Activated CD4-positive, alpha-beta T cell treated with anti-CD3 and anti-CD28 coated beads, Interleukin-2, amount 50 U/mL, for 24 hours (primary cell): ENCODE measurements at regions not wholly inside any gene's neighbourhood (a gene's known extent, or its start where the extent isn't known, plus 50 kb on each side); places are given as distances from the start of the nearest gene placed in this dataset.
"Not testable (repeated sequence)": the region's sequence is repeated elsewhere in the genome, so short reads cannot be mapped to it uniquely, and the experiment has no call there.

Experiments used
- DNase-seq, 2 donors: peaks; one replicate each; pipeline ENCODE4 v3.0.0-alpha.2; 2020; ENCODE audit warnings: low read depth in 1 of 2, low spot score in 1 of 2

DNA sequence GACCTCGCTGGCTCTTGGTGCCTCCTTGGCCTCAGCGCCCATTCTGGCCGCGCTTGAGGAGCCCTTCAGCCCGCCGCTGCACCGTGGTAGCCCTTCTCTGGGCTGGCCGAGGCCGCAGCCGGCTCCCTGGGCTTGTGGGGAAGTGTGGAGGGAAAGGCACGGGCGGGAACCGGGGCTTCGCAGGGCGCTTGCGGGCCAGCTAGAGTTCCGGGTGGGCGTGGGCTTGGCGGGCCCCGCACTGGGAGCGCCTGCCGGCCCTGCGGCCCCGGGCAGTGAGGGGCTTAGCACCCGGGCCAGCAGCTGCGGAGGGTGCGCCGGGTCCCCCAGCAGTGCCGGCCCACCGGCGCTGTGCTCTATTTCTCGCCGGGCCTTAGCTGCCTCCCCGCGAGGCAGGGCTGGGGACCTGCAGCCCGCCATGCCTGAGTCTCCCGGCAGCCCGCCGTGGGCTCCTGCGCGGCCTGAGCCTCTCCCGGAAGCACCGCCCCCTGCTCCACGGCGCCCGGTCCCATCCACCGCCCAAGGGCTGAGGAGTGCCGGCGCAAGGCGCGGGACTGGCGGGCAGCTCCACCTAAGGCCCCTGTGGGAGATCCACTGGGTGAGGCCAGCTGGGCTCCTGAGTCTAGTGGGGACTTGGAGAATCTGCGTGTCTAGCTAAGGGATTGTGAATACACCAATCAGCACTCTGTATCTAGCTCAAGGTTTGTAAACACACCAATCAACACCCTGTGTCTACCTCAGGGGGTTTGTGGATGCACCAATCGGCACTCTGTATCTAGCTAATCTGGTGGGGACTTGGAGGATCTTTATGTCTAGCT, 141.1 kb downstream of the SLCO4C1 start:
- not testable (repeated sequence) for DNase-seq

DNA sequence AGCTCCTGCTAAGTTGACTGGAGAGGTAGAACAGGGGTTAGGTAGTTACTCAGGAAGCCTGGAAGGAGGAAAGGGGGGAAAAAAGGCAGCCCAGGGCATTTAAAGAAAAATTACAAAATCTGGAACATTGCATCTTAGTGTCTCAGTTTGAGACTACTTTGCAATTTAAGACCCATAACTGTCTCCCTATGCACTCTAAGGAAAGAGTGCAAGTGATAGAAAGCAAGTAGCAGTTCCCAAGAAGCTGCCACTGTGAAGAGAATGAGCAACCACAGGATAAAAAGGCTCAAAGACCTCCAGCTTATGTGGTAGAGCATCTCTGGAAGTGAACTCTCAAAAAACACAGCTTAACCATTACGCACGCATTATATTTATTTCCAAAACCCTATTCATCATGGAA, 141.8 kb downstream of the SLCO4C1 start:
- no peak for DNase-seq

DNA sequence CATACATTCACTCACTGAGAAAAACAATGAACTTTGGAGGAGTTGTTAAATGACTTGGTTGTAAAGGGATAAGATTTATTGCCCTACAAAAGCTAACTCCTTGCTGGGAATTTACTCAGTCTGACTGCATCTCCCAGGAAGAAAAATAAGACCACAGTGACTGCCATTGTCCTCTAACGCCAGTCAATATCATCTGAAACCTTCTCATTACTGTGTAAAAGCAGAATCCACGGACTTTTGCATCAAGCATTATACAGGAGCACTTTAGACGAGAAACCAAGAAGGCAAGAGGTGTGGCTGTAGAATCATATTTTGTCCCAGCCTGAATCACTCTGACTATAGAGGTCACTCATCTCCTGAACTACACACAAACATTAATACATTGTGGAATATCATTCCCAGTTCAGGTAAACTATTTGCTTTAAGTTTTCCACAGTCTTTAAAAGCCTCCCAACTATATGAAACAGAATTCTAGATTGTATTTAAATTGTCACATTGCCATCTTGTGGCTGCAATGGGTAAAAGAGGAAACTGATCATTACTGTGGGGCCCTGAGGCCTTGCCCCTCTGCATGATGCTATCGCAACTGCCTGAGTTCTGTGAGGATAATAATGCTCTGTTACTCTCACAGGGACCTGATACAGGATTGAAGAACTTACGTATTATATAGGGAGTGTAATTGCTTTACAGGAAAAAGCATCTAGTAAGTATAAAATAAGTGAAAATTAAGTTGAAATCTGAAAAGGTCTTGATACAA, 142.9 kb downstream of the SLCO4C1 start:
- DNase-seq, result no peak

DNA sequence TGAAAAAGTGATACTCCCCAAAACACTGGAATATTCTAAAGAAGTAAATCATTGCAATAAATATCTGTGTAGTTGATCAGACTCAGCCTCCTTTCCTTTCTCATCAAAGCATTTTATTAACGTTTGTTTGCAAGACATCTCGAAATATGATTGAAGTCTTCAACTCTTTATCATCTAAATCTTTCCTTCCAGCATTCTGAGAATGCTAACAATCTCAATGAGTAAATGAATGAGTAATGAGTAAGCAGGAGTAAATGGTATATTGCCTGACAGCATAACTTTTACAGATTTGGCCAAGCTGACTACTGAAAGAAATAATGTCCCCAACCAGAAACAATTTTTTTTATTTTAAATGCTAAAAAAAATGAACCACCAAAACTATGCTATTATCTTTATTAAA, 157.1 kb downstream of the SLCO4C1 start:
- DNase-seq, result no peak

DNA sequence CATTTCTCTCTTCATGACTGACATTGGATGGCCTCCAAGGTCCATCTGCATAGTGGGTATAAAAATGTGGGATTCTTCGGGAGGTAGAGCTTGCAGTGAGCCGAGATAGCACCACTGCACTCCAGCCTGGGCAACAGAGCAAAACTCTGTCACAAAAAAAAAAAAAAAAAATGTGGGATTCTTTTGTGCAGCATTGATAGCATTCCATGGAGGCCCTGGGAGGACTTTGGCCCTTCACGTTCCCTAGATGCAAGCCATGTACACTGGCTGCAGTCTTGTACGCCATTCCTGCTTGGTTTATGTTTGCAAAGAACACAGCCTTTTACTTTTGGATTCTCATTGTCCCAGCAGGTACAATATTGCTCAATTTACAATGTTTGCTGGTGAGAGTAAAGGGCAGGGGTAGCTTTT, 157.8 kb downstream of the SLCO4C1 start:
- DNase-seq, result no peak

DNA sequence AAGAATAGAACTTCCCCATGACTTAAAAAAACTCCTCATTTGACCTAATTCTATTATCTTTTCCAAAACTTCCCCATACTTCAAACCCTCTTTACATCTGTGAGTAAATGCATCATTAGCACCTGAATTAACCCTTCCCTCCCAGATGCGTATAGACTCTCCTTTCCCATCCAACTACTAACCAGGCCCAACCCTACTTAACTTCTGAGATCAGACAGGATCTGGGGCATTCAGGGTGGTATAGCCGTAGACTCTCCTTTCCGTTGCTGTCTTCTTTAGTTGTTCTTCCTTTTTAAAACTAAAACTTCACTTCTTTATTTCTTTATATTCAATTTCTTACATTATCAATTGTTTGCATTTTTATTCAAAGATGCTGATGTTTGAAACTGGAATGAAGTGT, 165.2 kb downstream of the SLCO4C1 start:
- DNase-seq, result no peak

DNA sequence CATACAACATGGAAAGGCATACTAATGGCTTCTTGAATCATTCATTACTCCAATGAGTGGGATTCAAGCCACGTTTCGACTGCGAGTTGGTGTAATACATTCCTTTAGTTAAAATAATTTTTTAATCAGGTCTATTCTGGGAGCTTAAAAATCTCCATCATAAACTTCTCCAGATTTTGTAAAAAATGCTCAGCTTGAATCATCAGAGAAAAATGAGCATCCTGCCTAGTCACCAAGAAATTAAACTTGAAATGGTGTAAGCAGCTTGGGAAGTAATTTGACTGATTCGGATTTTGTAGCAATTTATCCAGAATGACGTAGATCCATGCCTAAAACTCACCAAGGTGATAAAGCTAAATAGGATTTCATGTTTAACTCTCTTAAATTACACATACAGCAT, 165.7 kb downstream of the SLCO4C1 start:
- DNase-seq, result no peak

DNA sequence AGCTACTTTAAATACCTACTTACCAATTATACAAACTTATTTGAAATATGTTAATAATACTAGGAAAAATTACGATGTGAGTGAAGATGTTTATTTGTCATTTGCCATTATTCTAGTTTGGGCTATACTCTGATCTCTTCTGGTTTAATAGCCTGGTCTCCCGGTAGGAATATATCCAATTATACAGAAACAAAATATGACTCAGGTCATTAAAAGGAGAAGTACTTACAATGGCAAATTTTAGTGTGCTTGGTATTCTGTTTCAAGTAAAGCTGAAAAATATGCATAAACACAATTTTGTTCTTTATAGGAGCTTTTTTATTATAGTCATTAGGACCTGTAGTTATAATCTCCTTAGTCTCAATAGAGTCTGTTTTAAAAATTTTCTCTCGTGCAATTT, 176.8 kb downstream of the SLCO4C1 start:
- DNase-seq, result no peak

DNA sequence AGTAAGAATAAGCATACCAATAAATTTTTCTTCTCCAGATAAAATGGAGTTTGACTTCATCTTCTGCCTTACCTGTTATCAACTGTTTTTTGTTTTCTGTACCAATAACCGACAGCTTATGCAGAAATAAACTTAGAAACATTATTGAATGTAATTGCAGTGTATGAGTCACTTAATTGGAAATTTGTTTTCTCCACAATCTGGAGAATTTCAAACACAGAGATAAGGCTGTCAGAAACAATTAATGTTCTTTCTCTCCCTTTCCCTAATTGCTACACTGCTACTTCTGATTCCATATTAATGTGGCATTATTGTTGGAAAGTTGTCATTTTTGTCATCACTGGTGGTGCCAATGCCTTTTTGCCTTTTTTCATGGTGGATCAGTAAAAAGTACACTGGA, 180.3 kb downstream of the SLCO4C1 start:
- DNase-seq, result no peak

DNA sequence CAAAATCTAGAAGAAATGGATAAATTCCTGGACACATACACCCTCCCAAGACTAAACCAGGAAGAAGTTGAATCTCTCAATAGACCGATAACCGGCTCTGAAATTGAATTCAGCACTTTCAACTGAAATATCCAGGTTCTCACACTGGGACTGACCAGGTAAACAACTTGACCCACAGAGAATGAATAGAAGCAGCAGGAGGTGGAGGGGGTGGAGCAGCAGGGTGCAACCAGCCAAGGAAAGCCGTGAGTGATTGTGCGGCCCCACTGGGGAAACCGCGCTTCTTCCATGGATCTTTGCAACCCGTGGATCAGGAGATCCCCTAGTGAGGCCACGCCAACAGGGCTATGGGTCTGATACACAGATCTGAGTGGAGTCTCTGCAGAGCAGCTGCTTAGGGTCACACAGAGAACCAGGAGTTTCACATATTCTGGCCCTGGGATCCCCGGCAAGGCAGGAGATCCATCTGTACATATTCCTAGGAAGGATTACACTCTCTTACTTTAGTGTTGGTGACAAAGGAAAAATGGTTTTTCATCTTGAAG, 181.5 kb downstream of the SLCO4C1 start:
- DNase-seq, result no peak

DNA sequence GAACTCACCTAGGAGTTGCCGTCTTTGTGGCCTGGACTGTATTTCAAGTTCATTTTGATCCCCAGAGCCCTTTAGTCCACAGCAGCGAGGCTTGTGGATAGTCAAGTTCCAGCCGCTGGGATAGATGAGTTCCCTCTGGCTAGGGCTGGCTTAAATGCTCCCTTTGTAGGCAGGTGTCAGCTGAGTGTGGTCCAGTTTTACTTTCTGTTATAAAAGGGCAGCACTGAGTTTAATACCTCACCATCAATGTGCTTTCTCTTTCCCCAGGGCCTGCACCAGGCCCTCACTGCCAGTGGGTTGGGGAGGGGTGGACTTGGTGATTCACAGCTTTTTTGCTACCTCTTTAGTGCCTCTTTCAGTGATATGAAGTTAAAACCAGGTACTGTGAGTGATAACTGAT, 188.2 kb downstream of the SLCO4C1 start:
- no peak for DNase-seq

DNA sequence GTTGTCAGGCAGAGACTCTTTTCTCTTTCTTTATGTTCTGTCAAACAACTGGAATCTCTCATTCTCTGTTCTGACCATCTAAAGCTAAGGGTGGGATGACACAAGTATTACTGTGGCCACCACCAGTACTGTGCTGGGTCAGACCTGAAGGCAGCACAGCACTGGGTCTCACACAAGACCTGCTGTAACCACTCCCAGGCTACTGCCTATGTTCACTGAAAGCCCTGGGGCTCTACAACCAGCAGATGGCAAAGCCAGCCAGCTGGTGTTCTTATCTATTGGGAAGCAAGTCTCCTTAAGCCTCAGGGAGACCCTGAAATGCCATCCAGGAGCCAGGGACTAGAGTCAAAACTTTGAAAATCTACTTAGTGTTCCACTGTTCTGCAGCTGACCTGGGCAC, 189.5 kb downstream of the SLCO4C1 start:
- no peak for DNase-seq

DNA sequence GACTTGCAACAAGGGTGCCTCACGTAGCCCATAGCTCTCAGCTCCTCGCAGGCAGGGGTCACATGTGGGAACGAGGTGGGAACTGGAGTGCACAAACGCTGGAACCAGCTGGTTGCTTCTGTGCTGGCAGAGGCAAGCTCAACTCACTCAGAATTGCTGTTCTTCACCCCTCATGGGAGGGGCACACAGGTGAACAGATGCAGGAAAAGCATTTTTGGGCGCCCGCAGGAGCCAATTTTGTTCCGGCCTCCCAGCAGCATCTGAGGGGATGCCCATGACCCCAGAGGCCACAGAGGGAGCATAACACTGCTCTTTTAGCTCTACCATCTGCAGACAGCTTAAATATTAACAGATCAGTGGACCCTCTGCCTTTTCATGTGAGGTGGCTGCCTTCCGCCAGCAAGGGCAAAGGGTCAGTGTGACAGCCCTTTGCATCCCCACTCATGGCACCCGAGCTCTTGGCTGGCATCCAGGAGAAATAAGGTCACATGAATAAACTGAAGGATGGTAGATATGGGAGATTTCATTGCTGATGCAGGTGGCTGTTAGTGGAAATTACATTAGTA, 196.2 kb downstream of the SLCO4C1 start:
- no peak for DNase-seq

DNA sequence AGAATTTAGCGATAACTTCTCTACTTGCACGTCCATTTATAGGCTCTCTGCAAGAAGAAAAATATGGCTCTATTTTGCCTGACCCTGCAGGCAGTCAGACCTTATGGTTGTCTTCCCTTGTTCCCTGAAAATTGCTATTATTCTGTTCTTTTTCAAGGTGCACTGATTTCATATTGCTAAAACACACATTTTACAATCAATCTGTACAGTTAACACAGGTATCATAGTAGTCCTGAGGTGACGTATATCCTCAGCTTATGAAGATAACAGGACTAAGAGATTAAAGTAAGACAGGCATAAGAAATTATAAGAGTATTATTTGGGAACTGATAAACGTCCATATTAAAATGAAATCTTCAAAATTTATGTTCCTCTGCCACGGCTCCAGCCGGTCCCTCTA, 197.0 kb downstream of the SLCO4C1 start:
- not testable (repeated sequence) for DNase-seq

DNA sequence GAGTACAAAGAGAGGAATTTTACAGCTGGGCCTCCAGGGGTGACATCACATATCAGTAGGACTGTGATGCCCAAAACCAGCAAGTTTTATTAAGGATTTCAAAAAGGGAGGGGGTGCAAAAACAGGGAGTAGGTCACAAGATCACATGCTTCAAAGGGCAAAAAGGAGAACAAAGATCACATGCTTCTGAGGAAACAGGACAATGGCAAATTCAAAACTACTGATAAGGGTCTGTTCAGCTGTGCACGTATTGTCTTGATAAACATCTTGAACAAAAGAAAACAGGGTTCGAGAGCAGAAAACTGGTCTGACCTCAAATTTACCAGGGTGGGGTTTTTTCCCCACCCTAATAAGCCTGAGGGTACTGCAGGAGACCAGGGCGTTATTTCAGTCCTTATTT, 197.5 kb downstream of the SLCO4C1 start:
- not testable (repeated sequence) for DNase-seq

DNA sequence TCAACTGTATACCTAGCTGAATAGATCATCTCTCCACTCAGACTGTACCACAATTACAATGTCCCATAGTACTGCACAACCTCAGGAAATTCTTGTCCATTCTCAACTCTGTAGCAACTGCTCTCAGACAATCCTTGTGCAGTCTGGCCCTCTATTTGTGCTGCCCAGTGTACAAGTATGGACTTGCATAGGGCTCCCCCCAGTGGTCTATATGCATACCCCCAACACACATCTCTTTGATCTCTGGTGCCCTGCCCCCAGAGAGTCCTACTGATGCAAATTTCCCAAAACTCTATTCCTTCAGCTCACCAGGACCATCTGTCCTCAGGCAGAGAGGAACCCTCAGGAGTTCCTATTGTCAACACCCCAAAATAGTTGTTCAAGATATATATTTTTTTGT, 205.3 kb downstream of the SLCO4C1 start:
- no peak for DNase-seq

DNA sequence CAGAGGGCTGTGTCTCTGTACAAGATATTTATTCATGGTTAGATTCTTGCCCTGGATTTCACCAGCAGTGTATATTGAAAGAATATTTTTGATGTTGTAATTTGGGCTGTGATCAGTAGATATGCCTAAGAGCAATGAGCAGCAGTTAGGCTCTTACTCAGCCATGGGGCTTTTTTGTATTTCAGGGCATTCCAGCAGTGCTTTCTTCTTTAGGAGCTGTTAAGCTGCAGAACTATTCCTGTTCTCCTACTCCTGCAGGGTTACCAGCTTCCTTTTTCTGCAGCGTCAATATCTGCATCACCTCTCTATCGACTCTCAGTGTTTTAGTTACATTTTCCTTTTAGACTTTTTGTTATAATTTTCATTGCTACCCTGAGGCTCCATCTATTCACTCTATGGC, 206.2 kb downstream of the SLCO4C1 start:
- no peak for DNase-seq

DNA sequence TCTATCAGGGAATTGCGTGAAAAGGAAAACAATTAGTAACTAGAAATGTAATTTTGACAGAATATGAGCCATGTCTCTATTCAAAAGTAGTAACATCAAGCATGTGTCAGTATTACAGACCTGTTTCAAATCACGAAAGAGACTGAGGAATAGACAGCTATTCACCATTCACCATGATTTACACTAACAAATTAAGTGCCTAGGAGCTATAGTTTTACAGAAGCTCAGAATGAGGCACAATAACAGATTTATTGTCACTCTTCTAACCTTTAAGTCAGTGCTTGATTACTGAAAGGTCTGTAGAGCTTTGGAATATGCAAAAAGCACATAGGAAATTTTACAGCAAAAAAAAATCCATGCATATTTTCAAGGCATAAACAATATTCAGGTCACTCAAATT, 208.2 kb downstream of the SLCO4C1 start:
- no peak for DNase-seq

DNA sequence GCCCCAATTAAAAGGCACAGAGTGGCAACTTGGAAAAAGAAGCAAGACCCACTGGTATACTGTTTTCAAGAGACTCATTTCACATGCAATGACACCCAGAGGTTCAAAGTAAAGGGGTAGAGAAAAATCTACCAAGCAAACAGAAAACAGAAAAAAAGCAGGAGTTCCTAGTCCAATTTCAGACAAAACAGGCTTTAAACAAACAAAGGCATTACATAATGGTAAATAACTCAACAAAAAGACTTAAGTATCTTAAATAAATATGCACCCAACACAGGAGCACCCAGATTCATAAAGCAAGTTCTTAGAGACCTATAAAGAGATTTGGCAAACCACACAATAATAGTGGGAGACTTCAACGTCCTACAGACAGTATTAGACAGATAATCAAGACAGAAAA, 215.8 kb downstream of the SLCO4C1 start:
- no peak for DNase-seq

DNA sequence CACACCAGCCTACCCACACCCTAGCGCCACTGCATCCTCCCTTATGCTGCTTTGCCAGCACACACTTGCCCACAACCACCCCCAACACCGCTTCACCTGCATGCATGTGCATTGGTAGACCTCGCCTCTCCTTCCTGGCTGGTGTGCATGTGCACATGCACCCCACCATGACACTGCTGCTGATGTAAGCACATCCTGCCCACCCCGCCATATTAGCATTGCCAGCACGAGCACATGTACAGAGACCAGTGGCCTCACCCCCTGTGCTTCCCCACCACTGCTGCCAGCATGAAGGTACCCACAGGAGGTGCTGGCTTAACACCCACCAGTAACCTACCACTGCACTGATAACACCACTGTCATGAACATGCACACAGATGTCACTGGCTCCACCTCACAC, 218.2 kb downstream of the SLCO4C1 start:
- no peak for DNase-seq

DNA sequence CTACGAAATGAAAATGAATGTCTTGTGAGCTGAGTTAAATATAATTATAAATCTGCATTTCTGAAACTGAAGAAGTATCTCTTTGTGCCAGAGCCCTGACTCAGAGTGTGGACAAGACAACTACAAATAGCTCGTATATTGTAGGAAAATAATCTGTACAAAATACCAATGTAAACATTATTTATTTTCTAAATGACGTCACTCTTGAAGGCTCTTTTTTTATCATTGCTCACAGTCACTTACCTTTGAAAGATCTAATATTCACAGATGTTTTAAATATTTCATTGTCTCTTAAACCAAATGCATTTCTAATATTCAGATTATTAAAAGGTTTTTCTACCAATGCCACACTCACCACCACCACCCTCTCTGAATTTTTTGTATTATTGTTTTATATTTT, 226.1 kb downstream of the SLCO4C1 start:
- DNase-seq, result no peak

DNA sequence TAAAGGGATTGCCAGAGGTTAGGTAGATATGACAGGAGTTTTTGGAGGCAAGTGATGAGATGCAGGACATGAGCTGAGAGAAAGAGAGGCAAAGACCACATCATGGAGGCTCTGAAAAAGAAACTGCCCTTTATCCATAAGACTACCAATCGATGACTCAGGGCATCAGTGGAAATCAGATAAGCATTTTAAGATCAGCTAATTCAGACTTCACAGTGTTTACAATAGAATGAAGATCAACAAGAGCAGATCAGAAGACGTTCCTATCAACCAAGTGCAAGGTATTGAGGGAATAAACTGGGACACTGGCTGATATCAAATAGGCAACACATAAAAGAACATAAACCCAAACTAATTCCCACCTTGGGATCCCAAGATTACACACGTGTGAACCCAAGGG, 227.2 kb downstream of the SLCO4C1 start:
- DNase-seq, result no peak
